Astrocyte of the cerebellum (primary cell): ENCODE measurements at regions not wholly inside any gene's neighbourhood (a gene's known extent, or its start where the extent isn't known, plus 50 kb on each side); places are given as distances from the start of the nearest gene placed in this dataset.

ENCODE experiments used
- DNase-seq: peaks from one replicate; pipeline ENCODE4 v3.0.0-alpha.2; 2011; ENCODE audit warnings: low read depth
- H3K4me3 ChIP-seq: 2 replicates; pipeline ENCODE4 v1.5.1; 2011; ENCODE audit warnings: mild to moderate bottlenecking, low read depth, low read length, moderate library complexity
- CTCF ChIP-seq: IDR thresholded peaks from 2 replicates; pipeline ENCODE4 v1.5.1; 2012; ENCODE audit warnings: low read length, low read depth, moderate library complexity, mild to moderate bottlenecking; ENCODE audit errors: missing control alignments
- in situ Hi-C: cut with HindIII; loops from 2 replicates; pipeline ENCODE4 v1.10.0; 2017; ENCODE audit warnings: low sequenced_read_pairs

GRCh38 chr3:169029674-169030285 is 633.7 kb downstream of the MECOM start:
- in situ Hi-C loops: no loop called here
- no peak overlapping the region for H3K4me3 ChIP-seq
- no peak for DNase-seq
- no peak for TF ChIP-seq CTCF

DNA sequence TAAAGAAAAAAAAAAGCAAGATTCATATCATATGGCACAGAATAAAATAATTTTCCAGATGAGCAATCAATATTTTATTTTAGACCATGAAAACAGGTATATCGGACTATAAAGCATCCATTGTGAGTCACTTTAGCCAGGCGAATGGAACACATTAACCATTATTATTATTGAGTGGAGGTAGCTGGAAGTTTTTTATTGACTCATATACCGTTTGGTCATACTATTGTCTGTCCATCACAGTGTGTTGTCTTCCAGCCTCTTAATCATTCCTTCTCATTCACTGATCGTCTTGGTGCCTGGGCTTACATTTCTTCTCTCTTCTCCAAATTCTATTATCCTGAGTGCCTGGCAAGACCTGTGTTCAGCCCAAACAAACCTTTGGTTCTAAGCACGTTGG is 634.8 kb downstream of the MECOM start:
- in situ Hi-C loops: no loop called here
- no peak overlapping the region for H3K4me3 ChIP-seq
- DNase-seq: no peak
- TF ChIP-seq CTCF: no peak

- in situ Hi-C loops: no loop called here
- peak; percentile 94 for DNase-seq
- TF ChIP-seq CTCF: no peak
- no peak overlapping the region for H3K4me3 ChIP-seq
Measured at GRCh38 chr3:169026543-169027182, 636.8 kb downstream of the MECOM start.

DNA sequence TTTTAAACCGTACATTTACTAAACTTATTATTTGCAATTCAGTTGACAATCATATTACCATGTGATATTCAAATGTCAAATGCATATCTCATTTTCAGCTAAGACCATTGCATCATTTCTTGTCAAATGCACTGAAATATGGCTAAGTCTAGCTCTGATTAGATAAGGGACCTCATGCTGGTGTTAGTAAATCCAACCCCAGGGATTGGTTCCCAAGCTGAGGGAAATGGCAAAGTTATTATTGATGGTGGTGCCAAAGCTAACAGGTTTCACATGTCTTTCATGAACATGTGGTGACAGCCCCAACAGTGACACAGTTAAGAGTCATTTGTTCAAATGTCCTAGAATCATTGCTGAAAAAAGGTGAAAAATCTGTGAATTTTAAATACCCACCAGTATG is 641.1 kb downstream of the MECOM start:
- in situ Hi-C loops: no loop called here
- H3K4me3 ChIP-seq: no peak overlapping the region
- DNase-seq: no peak
- no peak for TF ChIP-seq CTCF

DNA sequence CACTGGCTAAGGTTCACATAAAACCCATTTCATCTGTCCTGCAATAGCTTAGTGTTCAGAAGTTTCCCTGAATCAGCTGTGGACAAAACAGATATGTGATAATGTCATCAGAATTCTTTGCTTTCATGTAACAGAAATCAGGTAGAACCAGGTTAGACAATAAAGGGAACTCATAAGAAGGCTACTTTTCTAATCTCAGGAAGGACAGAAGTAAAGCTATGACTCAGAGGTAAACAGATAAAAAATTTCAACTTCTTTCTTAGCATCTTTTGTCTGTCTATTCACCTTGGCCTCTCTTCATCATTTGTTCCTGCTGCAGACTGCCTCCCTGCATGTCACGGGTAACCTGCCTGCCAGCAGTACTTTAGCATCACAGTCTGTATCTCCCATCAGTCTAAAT is 643.1 kb downstream of the MECOM start:
- no peak for TF ChIP-seq CTCF
- in situ Hi-C loops: no loop called here
- no peak overlapping the region for H3K4me3 ChIP-seq
- no peak for DNase-seq

DNA sequence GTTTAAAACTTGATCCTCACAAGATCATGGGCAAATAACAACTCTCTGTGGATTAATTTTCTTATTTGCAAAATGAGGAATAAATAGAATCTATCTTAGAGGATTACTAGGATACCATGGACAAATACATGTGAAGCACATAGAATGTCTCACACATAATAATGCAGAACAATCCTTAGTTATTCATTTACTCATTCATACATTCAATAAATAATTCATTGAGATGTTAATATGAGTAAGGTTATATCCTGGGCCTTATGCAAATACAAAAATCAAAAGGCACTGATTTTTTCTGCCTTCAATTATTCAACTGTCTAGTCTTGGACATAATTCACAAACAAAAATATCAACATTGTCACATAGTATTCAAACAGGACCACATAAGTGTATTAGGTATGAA is 654.1 kb downstream of the MECOM start:
- no peak overlapping the region for H3K4me3 ChIP-seq
- no peak for DNase-seq
- in situ Hi-C loops: no loop called here
- TF ChIP-seq CTCF: no peak
